Vagina (tissue), 2 donors: ENCODE measurements at regions not wholly inside any gene's neighbourhood (a gene's known extent, or its start where the extent isn't known, plus 50 kb on each side); places are given as distances from the start of the nearest gene placed in this dataset.

Source experiments
- DNase-seq, 2 donors: peaks; one replicate each; pipeline ENCODE4 v3.0.0-alpha.2; 2017; ENCODE audit errors: extremely low spot score in 2 of 2
- H3K27ac ChIP-seq: fragments of 200-600 bp; sonication (generic); one replicate; pipeline ENCODE4 v1.5.1; 2019
- H3K27me3 ChIP-seq: fragments of 200-600 bp; sonication (generic); one replicate; pipeline ENCODE4 v1.5.1; 2019
- H3K36me3 ChIP-seq, 2 donors: fragments of 200-600 bp; sonication (generic); one replicate each; pipeline ENCODE4 v1.5.1; 2017 to 2019
- H3K4me1 ChIP-seq: fragments of 200-600 bp; sonication (generic); one replicate; pipeline ENCODE4 v1.5.1; 2019
- H3K4me3 ChIP-seq, 2 donors: fragments of 200-600 bp; sonication (generic); 1 replicate in 1 of 2; 2 replicates in 1 of 2; pipeline ENCODE4 v1.5.1; 2016 to 2019
- H3K9me3 ChIP-seq: fragments of 200-600 bp; sonication (generic); one replicate; pipeline ENCODE4 v1.5.1; 2019
- POLR2A ChIP-seq, 2 donors: fragments of 450-650 bp; IDR thresholded peaks; one replicate each; pipeline ENCODE4 v1.6.1; 2017; ENCODE audit warnings: antibody characterized with exemption in 2 of 2, mild to moderate bottlenecking in 2 of 2, moderate library complexity in 2 of 2
- POLR2AphosphoS5 ChIP-seq, 2 donors: sonication (generic); formaldehyde crosslinking; IDR thresholded peaks; one replicate each; pipeline ENCODE4 v1.9.0; 2017; ENCODE audit warnings: antibody characterized with exemption in 2 of 2, mild to moderate bottlenecking in 2 of 2, low read depth in 1 of 2; ENCODE audit not compliant: insufficient read depth in 1 of 2
- intact Hi-C: fragments of 100-400 bp; cut with DNase I; formaldehyde crosslinking; loops from one replicate; pipeline ENCODE4 v1.15.1; 2023
- TF ChIP-seq, protein P1 (sequence below), 3 experiments: fragments of 450-650 bp in 2 of 3; fragments of 200-600 bp in 1 of 3; sonication (generic) in 1 of 3; IDR thresholded peaks; one replicate each; pipeline ENCODE4 v1.5.1; 2017 to 2019; ENCODE audit warnings: antibody characterized with exemption in 3 of 3, mild to moderate bottlenecking in 2 of 3, moderate library complexity in 2 of 3

- no peaks in the 10 kb centered on the region for H3K9me3 ChIP-seq
- peaks cover 16% of the 10 kb centered on the region for H3K4me1 ChIP-seq
- H3K27ac ChIP-seq = no peak overlapping the region
- no peaks in the 10 kb centered on the region for H3K36me3 ChIP-seq
- H3K4me3 ChIP-seq = no peak overlapping the region
- no peak for DNase-seq
- intact Hi-C loops = no loop called here
- TF ChIP-seq POLR2AphosphoS5 (IDR thresholded peaks at IDR 0.05; ENCODE audit: insufficient read depth in 1 of 2, low read depth in 1 of 2) = no peak
- TF ChIP-seq, protein P1, sequence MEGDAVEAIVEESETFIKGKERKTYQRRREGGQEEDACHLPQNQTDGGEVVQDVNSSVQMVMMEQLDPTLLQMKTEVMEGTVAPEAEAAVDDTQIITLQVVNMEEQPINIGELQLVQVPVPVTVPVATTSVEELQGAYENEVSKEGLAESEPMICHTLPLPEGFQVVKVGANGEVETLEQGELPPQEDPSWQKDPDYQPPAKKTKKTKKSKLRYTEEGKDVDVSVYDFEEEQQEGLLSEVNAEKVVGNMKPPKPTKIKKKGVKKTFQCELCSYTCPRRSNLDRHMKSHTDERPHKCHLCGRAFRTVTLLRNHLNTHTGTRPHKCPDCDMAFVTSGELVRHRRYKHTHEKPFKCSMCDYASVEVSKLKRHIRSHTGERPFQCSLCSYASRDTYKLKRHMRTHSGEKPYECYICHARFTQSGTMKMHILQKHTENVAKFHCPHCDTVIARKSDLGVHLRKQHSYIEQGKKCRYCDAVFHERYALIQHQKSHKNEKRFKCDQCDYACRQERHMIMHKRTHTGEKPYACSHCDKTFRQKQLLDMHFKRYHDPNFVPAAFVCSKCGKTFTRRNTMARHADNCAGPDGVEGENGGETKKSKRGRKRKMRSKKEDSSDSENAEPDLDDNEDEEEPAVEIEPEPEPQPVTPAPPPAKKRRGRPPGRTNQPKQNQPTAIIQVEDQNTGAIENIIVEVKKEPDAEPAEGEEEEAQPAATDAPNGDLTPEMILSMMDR (IDR thresholded peaks at IDR 0.05) = no peak
- no peak for TF ChIP-seq POLR2A (IDR thresholded peaks at IDR 0.05)
- no peaks in the 10 kb centered on the region for H3K27me3 ChIP-seq
Observed at GRCh38 chr1:219277304-219278105, 103.8 kb downstream of the LYPLAL1 start.

DNA sequence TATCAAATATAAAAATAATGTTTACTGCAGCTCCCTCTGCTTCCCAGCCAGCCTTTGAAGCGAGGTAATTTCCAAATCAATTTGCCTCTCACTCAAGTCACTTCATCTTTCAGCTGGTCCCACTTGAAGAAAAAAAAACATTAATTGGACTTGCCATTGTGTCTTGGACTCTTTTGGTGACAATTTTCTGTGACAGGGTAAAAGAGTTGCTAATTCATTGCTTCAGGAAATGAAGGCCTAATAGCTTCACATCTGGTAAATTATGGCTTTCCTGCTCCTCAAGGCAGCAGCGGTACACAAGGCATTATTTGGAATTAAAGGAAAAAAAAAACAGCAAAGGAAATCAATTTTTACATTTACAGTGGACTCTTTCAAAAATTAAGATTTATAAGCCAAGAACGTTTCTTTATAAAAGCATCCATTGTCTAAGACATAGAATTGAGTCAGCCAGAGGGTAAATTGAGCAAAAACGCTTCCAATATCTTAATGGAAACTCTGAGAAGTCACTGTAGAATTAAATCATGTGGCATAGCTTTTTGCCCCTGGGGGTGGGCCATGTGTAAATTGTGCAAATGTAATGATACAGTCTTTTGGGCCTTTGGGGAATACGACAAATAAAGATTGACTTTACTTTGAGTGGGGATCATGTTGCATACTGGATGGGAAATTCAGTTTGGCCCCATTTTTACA, 102.5 kb downstream of the LYPLAL1 start:
- Histone ChIP-seq H3K9me3 (no peaks in the 10 kb centered on the region), H3K4me3 (no peak overlapping the region), H3K4me1 (peaks cover 27% of the 10 kb centered on the region), H3K36me3 (no peaks in the 10 kb centered on the region), H3K27ac (no peak overlapping the region), H3K27me3 (no peaks in the 10 kb centered on the region)
- intact Hi-C loops = no loop called here
- TF ChIP-seq POLR2A (IDR thresholded peaks at IDR 0.05) (no peak), POLR2AphosphoS5 (IDR thresholded peaks at IDR 0.05; ENCODE audit: insufficient read depth in 1 of 2, low read depth in 1 of 2) (no peak)
- TF ChIP-seq, protein P1 (IDR thresholded peaks at IDR 0.05) = no peak
- no peak for DNase-seq

DNA sequence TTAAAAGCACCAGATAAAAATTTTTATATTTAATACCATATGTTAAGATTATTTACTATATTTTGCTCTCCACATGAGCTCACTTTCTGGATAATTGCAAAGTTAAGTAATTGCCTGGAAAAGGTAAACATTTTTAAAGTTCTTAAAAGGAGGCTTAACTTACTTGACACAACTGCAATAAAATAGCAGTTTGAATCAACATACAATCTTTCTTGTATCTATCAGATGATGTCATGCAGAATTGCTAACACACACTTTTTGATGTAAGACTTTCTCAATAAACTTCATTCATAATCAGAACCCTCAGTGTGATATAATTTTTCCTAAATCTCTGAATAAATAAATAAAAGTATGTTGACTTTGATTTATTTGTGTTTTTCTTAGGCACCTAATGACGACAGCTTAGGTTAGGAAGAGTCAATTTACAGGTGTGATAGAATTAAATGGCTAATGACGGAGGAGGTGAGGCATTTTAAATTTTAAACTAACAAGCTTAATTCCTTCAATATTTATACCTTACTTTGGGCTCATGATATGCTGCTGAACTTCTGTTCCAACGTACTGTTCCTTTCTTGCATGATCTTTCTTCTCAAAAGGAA, 99.5 kb downstream of the LYPLAL1 start:
- no peak for DNase-seq
- no peaks in the 10 kb centered on the region for H3K9me3 ChIP-seq
- intact Hi-C loops = no loop called here
- H3K4me1 ChIP-seq = peaks cover 13% of the 10 kb centered on the region
- H3K27me3 ChIP-seq = no peaks in the 10 kb centered on the region
- no peak overlapping the region for H3K27ac ChIP-seq
- no peak overlapping the region for H3K4me3 ChIP-seq
- H3K36me3 ChIP-seq = no peaks in the 10 kb centered on the region
- no peak for TF ChIP-seq POLR2A (IDR thresholded peaks at IDR 0.05)
- TF ChIP-seq, protein P1 (IDR thresholded peaks at IDR 0.05) = no peak
- TF ChIP-seq POLR2AphosphoS5 (IDR thresholded peaks at IDR 0.05; ENCODE audit: insufficient read depth in 1 of 2, low read depth in 1 of 2) = no peak

DNA sequence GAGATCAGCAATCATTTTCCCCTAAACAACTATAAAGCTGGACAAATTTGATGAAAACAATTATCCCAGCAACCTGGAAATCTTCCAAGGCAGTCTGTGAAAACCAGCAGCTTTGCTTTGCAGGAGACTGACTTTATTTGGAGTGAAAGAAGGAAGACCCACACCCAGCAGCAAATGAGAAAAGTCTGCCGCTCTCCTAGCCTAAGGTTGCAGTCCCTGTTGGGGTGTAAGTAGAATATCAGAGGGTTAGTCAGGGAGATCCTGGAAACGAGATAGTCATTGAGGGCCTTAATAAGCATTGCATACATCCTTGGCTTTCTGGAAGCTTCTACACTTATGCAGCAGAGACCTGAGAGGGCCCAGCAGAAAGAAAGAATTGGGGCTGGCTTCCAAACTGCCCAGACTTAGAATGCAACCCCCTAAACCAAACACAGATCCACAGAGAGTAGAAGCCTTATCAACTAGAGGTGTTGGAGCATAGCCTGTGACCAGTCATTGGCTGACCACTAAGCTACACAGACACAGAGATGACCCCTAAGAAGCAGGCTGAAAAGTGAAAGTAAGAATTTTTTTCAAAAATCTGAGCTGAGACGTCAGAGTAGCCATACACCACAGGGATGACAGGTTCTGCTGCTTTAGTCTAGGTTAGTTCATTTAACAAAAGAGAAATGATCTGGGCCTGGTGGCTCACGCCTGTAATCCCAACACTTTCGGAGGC, 98.3 kb downstream of the LYPLAL1 start:
- Histone ChIP-seq H3K27ac (peak overlapping the region; percentile 49), H3K4me3 (no peak overlapping the region), H3K36me3 (no peaks in the 10 kb centered on the region), H3K4me1 (peaks cover 13% of the 10 kb centered on the region), H3K27me3 (no peaks in the 10 kb centered on the region), H3K9me3 (no peaks in the 10 kb centered on the region)
- DNase-seq = no peak
- TF ChIP-seq, protein P1 (IDR thresholded peaks at IDR 0.05) = no peak
- no peak for TF ChIP-seq POLR2AphosphoS5 (IDR thresholded peaks at IDR 0.05; ENCODE audit: insufficient read depth in 1 of 2, low read depth in 1 of 2)
- TF ChIP-seq POLR2A (IDR thresholded peaks at IDR 0.05) = no peak
- intact Hi-C loops = no loop called here
